IPS-15b (cell line): ENCODE measurements at regions not wholly inside any gene's neighbourhood (a gene's known extent, or its start where the extent isn't known, plus 50 kb on each side); places are given as distances from the start of the nearest gene placed in this dataset.

Experiments
- H3K27me3 ChIP-seq: one replicate; pipeline ENCODE4 v1.6.1; 2013; ENCODE audit warnings: low read length; ENCODE audit not compliant: control insufficient read depth, insufficient read depth
- H3K36me3 ChIP-seq: one replicate; pipeline ENCODE4 v1.6.1; 2013; ENCODE audit warnings: low read length; ENCODE audit not compliant: control insufficient read depth, insufficient read depth
- H3K4me1 ChIP-seq: one replicate; pipeline ENCODE4 v1.6.1; 2013; ENCODE audit warnings: mild to moderate bottlenecking, low read length; ENCODE audit not compliant: control insufficient read depth, insufficient read depth
- H3K4me3 ChIP-seq: one replicate; pipeline ENCODE4 v1.5.1; 2013; ENCODE audit warnings: low read depth, low read length
- H3K9ac ChIP-seq: one replicate; pipeline ENCODE4 v1.6.1; 2013; ENCODE audit warnings: low read depth, mild to moderate bottlenecking, low read length
- H3K9me3 ChIP-seq: one replicate; pipeline ENCODE4 v1.6.1; 2013; ENCODE audit warnings: mild to moderate bottlenecking, low read length; ENCODE audit not compliant: control insufficient read depth, insufficient read depth

DNA sequence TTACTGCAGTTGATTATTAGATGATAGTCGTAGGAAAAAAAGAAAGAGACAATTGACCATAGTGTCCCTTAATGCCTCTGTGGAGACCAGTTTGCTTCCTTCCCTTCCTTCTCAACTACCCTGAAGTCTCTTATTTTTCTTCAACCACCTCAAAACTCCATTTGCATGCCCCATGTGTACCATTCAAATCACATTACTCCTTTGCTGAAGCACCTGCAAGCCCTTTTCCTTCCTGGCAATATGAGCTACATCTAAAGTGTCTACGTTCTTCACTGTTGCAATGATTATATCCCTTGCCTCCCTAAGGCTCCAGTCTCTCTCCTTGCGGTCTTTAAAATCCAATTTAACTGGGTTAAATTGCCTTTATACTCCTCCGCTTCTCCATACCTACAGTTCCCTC, 867.4 kb upstream of the API5 start:
- H3K4me3 ChIP-seq, result no peak overlapping the region
- H3K9me3 ChIP-seq, result peaks cover 4% of the 10 kb centered on the region
- H3K4me1 ChIP-seq, result no peaks in the 10 kb centered on the region
- H3K9ac ChIP-seq, result no peak overlapping the region
- no peaks in the 10 kb centered on the region for H3K27me3 ChIP-seq
- no peaks in the 10 kb centered on the region for H3K36me3 ChIP-seq

DNA sequence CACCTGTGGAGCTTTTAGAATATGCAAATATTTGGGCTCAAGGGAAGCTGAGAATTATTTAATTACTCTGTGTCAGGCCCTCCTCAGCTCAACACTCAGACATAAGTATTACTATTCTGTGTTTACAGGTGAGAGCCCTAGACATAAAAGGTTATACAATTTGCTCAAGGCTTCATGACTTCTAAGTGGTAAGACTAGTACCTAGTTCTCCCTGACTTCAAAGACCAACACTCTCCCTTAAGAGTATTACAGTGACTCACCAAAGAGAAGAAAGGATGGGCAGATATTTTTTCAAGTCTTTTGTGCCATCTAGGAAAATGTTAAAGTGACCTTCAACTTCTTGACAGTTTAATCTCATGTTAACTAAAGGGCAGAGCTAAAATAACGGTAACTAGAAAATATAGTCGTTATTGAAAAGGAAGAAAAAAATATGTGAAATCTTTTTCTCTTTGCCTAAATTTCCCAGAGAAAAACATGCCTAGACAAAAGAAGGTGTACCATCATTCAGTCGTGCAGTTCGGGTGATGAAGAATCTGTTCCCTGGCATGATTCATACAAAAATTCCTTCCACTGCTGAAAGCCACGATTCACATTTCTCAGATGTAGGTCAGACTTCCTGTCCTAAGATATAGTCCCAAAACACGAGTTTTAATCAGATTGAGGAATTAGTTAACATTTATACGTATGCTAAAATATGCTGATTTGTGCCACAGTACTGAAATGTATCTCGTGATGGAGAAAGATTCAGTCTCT, 849.1 kb upstream of the API5 start:
- no peaks in the 10 kb centered on the region for H3K4me1 ChIP-seq
- no peak overlapping the region for H3K4me3 ChIP-seq
- no peaks in the 10 kb centered on the region for H3K36me3 ChIP-seq
- no peaks in the 10 kb centered on the region for H3K27me3 ChIP-seq
- no peaks in the 10 kb centered on the region for H3K9me3 ChIP-seq
- H3K9ac ChIP-seq, result no peak overlapping the region

DNA sequence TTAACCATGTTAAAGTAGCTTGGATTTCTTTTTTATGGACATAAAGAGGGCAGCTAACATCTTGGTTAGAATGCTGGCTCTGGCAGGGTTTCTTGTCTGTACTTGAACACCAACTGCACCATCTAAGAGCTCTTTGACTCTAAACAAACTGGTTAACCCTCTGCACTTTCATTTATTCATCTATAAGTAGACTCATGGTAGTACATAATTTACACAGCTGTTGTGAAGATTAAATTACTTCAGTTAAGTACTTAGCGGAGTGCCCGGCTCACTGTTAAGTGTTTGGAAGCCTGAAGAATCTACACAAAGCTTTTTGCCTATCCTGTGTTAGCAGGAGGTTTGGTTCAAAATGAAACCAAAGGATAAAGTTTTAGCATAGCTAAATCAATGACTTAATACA, 846.2 kb upstream of the API5 start:
- Histone ChIP-seq H3K9ac (no peak overlapping the region), H3K4me1 (no peaks in the 10 kb centered on the region), H3K27me3 (no peaks in the 10 kb centered on the region), H3K4me3 (no peak overlapping the region), H3K36me3 (no peaks in the 10 kb centered on the region), H3K9me3 (no peaks in the 10 kb centered on the region)

DNA sequence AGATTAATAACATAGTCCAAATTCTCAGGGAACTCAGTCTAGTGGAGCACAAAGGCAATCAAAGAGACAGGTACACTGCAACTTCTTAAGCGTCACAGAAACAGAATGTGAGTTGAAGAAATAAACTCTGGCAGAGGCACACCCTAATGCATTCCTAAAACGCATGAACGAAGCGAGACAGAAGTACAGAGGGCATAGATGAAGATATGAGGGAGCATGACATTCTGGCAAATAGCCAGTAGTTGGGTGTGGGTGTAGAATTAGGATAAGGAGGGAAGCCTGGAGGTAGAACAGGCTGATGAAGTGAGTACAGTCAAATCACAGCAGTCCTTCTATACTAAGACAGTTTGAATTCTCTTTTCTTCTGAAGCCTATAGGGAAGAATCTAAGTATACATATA, 838.7 kb upstream of the API5 start:
- no peaks in the 10 kb centered on the region for H3K4me1 ChIP-seq
- no peak overlapping the region for H3K4me3 ChIP-seq
- no peaks in the 10 kb centered on the region for H3K27me3 ChIP-seq

DNA sequence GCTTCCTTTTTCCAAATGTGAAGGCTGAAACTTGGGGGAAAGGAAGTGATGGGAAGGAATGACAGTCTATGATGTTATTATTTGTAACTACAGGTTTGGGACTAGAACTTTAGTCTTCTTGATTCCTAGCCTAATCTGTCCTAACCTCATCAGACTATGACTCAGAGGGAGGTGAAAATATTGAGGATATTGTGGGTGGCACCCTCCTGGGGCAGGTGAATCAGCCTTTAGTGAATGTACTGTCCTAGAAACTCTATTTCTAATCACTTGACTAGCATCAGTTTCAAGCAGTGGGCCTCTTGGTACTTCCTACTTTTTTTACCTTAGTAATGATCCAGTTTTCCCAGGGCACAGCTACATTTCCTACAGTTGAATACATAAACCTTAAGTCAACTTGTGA, 829.0 kb upstream of the API5 start:
- Histone ChIP-seq H3K4me1 (no peaks in the 10 kb centered on the region), H3K4me3 (no peak overlapping the region), H3K36me3 (no peaks in the 10 kb centered on the region), H3K9me3 (no peaks in the 10 kb centered on the region), H3K27me3 (no peaks in the 10 kb centered on the region), H3K9ac (no peak overlapping the region)

More for the DNA sequence above, 838.7 kb upstream of the API5 start:
- H3K9me3 ChIP-seq, result no peaks in the 10 kb centered on the region
- no peak overlapping the region for H3K9ac ChIP-seq
- H3K36me3 ChIP-seq, result no peaks in the 10 kb centered on the region

DNA sequence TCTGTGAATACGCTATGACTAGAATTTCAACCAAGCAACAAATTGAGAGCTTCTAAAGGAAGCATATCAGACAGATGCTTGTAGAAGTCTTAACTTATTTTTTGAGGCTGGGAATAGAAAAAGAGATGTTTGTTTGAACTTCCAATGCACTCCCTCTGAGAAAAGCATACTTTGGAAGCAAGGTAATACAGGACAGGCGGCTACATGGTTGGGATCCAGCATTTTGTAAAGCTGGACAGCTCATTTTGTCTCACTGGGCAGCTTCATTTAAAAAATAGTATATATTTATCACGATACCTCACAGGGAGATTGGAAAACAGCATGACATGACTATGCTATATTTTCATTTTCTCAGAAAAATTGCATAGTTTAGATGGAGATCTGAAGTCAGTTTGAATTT, 821.3 kb upstream of the API5 start:
- Histone ChIP-seq H3K27me3 (no peaks in the 10 kb centered on the region), H3K4me3 (no peak overlapping the region), H3K36me3 (no peaks in the 10 kb centered on the region), H3K4me1 (no peaks in the 10 kb centered on the region), H3K9ac (no peak overlapping the region), H3K9me3 (no peaks in the 10 kb centered on the region)

DNA sequence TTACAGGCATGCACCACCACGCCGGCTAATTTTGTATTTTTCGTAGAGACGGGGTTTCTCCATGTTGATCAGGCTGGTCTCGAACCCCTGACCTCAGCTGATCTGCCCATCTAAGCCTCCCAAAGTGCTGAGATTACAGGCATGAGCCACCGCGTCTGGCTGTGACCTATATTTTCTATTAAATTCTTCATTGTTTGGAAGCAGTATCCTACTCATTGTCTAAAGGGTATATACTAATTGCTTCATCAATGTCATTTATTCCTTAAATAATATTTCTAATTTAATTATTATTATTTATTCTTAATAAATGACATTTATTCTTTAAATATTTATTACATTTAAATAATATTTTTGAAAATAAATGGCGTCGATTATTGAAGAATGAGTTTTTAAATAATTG, 817.3 kb upstream of the API5 start:
- Histone ChIP-seq H3K4me3 (no peak overlapping the region), H3K27me3 (no peaks in the 10 kb centered on the region)

DNA sequence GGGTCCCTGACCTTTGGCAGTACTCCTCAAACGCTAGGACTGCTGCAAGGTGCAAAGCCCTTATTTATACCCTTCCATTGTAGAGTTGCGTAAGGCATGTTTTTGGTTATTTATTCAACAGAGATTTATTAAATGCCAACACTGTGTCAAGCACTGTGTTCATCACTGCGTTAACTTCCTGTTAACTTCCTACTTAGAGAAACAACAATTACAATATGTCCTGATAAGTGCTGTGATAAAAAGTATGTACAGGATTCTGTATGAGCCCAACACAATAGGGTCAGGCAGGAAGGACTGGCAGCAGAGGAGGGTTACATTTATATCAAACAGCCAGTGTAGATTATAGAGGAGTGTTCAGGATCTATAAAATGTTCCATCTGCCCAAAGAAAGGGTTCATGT, 812.8 kb upstream of the API5 start:
- Histone ChIP-seq H3K36me3 (no peaks in the 10 kb centered on the region), H3K4me1 (no peaks in the 10 kb centered on the region), H3K4me3 (no peak overlapping the region), H3K27me3 (no peaks in the 10 kb centered on the region), H3K9ac (no peak overlapping the region), H3K9me3 (no peaks in the 10 kb centered on the region)

More for the DNA sequence above, 817.3 kb upstream of the API5 start:
- Histone ChIP-seq H3K36me3 (no peaks in the 10 kb centered on the region), H3K9me3 (no peaks in the 10 kb centered on the region), H3K9ac (no peak overlapping the region), H3K4me1 (no peaks in the 10 kb centered on the region)

DNA sequence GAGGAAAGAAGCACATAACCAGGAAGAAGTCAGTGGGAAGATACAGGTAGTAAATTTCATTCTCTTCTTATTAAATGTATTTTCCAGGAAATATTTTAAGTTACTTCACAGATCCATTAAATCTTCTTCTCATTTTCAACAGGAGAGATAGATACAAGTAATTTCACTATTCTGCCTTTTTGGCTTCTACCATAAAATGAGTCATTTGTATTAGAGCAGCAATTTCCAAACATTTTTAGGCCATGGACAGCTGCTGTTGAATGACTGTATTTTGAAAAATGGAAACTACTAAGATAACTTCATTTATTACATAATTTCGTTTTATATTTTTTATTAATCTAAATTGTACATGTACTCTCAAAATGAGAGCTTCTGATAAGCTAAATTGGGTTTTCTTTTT, 809.6 kb upstream of the API5 start:
- Histone ChIP-seq H3K4me1 (no peaks in the 10 kb centered on the region), H3K4me3 (no peak overlapping the region), H3K9ac (no peak overlapping the region), H3K9me3 (no peaks in the 10 kb centered on the region), H3K27me3 (no peaks in the 10 kb centered on the region), H3K36me3 (no peaks in the 10 kb centered on the region)

DNA sequence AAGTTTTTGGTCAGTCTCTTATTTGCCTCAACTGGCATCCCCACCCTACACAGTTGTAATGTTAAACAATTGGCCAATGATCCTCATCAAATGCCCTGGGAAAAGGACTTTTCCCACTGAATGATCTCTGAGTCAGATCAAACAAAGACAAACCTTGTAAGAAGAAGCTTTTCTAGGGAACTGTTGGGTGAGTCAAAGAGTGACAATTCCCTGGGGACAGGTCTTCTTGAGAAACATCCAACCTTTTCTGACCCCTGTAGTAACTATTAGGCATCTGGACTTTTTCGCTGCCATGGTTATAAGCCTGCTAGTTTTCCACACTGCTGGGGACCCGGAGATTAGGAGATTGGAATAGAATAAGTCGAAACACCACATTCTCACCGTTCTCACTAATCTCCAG, 789.8 kb upstream of the API5 start:
- Histone ChIP-seq H3K9ac (no peak overlapping the region), H3K27me3 (no peaks in the 10 kb centered on the region), H3K4me1 (no peaks in the 10 kb centered on the region), H3K9me3 (no peaks in the 10 kb centered on the region), H3K36me3 (no peaks in the 10 kb centered on the region), H3K4me3 (no peak overlapping the region)

DNA sequence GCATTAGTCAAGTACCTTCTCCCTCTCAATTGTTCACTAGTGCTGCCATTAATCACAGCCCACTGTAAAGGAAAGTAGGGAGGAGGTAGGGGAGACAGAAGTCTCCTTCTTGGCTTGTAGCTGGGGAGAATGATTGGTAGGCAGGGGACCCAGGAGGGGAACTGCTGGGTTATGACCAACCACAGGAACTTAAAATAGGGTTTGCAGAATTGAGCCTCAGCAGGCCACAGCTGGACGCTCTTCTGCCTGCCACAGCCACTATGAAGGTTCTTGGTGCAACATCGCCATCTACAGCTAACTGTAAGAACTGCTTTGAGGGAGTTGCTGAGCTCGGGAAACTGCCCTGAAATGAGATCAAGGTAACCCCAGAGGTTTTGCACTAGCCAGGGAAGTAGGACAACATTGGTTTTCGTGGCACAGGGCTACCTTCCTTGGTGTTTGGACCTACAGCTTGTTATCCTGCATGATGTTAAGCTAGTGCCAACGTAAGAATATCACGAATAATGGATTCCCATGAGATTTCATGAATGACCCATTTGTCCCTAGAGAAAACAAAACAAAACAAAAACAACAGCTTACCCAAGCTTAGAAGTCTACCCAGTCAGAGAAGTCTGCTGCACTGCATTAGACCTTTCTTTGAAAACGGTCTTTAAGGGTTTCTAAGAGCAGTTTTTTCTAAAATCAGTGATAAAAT, 787.1 kb upstream of the API5 start:
- H3K4me3 ChIP-seq, result no peak overlapping the region
- no peaks in the 10 kb centered on the region for H3K4me1 ChIP-seq
- H3K9ac ChIP-seq, result no peak overlapping the region
- no peaks in the 10 kb centered on the region for H3K36me3 ChIP-seq
- H3K9me3 ChIP-seq, result no peaks in the 10 kb centered on the region
- H3K27me3 ChIP-seq, result no peaks in the 10 kb centered on the region

DNA sequence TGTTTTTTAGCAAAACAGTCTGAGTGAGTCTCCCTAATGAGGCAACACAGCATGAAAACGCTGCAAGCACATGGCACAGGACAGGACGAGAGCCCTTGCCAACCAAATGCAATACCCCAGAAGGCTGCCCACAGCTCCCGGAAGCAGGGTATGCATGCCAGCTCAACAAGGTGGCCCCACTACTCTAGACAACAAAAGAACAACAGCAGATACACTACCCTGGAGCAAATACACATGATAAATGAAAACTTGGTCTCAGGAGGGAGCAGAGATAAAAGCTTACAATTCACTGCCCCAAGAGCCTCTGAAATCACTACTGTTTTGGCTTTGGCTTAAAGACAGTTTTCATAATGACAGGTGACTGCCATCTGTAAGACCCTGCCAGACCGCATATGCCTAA, 785.4 kb upstream of the API5 start:
- H3K36me3 ChIP-seq, result no peaks in the 10 kb centered on the region
- no peak overlapping the region for H3K4me3 ChIP-seq
- no peaks in the 10 kb centered on the region for H3K9me3 ChIP-seq
- H3K4me1 ChIP-seq, result no peaks in the 10 kb centered on the region
- no peak overlapping the region for H3K9ac ChIP-seq
- H3K27me3 ChIP-seq, result no peaks in the 10 kb centered on the region
